Lower lobe of right lung (tissue), 2 donors: ENCODE measurements at regions not wholly inside any gene's neighbourhood (a gene's known extent, or its start where the extent isn't known, plus 50 kb on each side); places are given as distances from the start of the nearest gene placed in this dataset.

Source experiments
- ATAC-seq, 2 donors: fragments of 200-7000 bp; cut with Tn5 transposase; one replicate each; pipeline ENCODE4 v1.9.1; 2020 to 2022; ENCODE audit warnings: mild to moderate bottlenecking in 2 of 2, moderate library complexity in 2 of 2
- DNase-seq: peaks from one replicate; pipeline ENCODE4 v3.0.0-alpha.2; 2020
- H3K27ac ChIP-seq: fragments of 200-600 bp; one replicate; pipeline ENCODE4 v1.8.0; 2022
- H3K27me3 ChIP-seq: fragments of 200-600 bp; one replicate; pipeline ENCODE4 v1.8.0; 2022; ENCODE audit warnings: low read depth
- H3K36me3 ChIP-seq: fragments of 200-600 bp; one replicate; pipeline ENCODE4 v1.8.0; 2022; ENCODE audit warnings: mild to moderate bottlenecking
- H3K4me1 ChIP-seq: fragments of 200-600 bp; one replicate; pipeline ENCODE4 v1.8.0; 2022
- H3K4me3 ChIP-seq: fragments of 200-600 bp; one replicate; pipeline ENCODE4 v1.8.0; 2022; ENCODE audit warnings: mild to moderate bottlenecking
- H3K9me3 ChIP-seq: fragments of 200-600 bp; one replicate; pipeline ENCODE4 v1.8.0; 2022
- CTCF ChIP-seq: fragments of 200-600 bp; IDR thresholded peaks from one replicate; pipeline ENCODE4 v1.8.0; 2022; ENCODE audit warnings: antibody characterized with exemption, mild to moderate bottlenecking
- intact Hi-C: fragments of 100-400 bp; cut with DNase I; formaldehyde crosslinking; loops from one replicate; pipeline ENCODE4 v1.11.0; 2022
- donor health status: DM: no; HTN: yes; CAD: no; lungs with severe emphysema.

- H3K4me3 ChIP-seq = no peak overlapping the region
- no peaks in the 10 kb centered on the region for H3K27me3 ChIP-seq
- H3K36me3 ChIP-seq = no peaks in the 10 kb centered on the region
- peak in 1 of 2 donors; percentile 14 for ATAC-seq
- no peaks in the 10 kb centered on the region for H3K9me3 ChIP-seq
- H3K27ac ChIP-seq = no peak overlapping the region
- H3K4me1 ChIP-seq = peaks cover 6% of the 10 kb centered on the region
- no peak for TF ChIP-seq CTCF
- intact Hi-C loops = no loop called here
- DNase-seq = no peak
These were observed 116.1 kb upstream of the BACH2 start for GRCh38 chr6:90412538-90413369.

GRCh38 chr6:90411292-90411781 is 114.7 kb upstream of the BACH2 start:
- Histone ChIP-seq H3K9me3 (no peaks in the 10 kb centered on the region), H3K27ac (no peak overlapping the region), H3K27me3 (no peaks in the 10 kb centered on the region), H3K4me1 (peaks cover 6% of the 10 kb centered on the region), H3K4me3 (no peak overlapping the region), H3K36me3 (no peaks in the 10 kb centered on the region)
- TF ChIP-seq CTCF = no peak
- ATAC-seq (peak in 1 of 2 donors; percentile 31), DNase-seq (no peak)
- intact Hi-C loops = no loop called here

GRCh38 chr6:90409700-90410099 is 113.1 kb upstream of the BACH2 start:
- no peak for TF ChIP-seq CTCF
- Histone ChIP-seq H3K4me3 (no peak overlapping the region), H3K36me3 (no peaks in the 10 kb centered on the region), H3K4me1 (peaks cover 6% of the 10 kb centered on the region), H3K9me3 (no peaks in the 10 kb centered on the region), H3K27me3 (no peaks in the 10 kb centered on the region), H3K27ac (no peak overlapping the region)
- DNase-seq (no peak), ATAC-seq (no peak)
- intact Hi-C loops = no loop called here

- DNase-seq (no peak), ATAC-seq (no peak)
- intact Hi-C loops = no loop called here
- no peaks in the 10 kb centered on the region for H3K36me3 ChIP-seq
- no peak overlapping the region for H3K27ac ChIP-seq
- no peak overlapping the region for H3K4me3 ChIP-seq
- no peak for TF ChIP-seq CTCF
- H3K27me3 ChIP-seq = no peaks in the 10 kb centered on the region
- no peaks in the 10 kb centered on the region for H3K4me1 ChIP-seq
- no peaks in the 10 kb centered on the region for H3K9me3 ChIP-seq
These were observed 110.3 kb upstream of the BACH2 start for GRCh38 chr6:90406957-90407356.

- Histone ChIP-seq H3K4me1 (no peaks in the 10 kb centered on the region), H3K4me3 (no peak overlapping the region), H3K9me3 (no peaks in the 10 kb centered on the region), H3K36me3 (no peaks in the 10 kb centered on the region), H3K27me3 (no peaks in the 10 kb centered on the region), H3K27ac (no peak overlapping the region)
- DNase-seq (no peak), ATAC-seq (no peak)
- intact Hi-C loops = no loop called here
- TF ChIP-seq CTCF = no peak
These were observed 109.6 kb upstream of the BACH2 start for GRCh38 chr6:90406142-90406794.
